HG03045 (cell line): ENCODE measurements at regions not wholly inside any gene's neighbourhood (a gene's known extent, or its start where the extent isn't known, plus 50 kb on each side); places are given as distances from the start of the nearest gene placed in this dataset.

Experiments
- ATAC-seq: cut with Tn5 transposase; IDR thresholded peaks from one replicate; pipeline ENCODE4 v1.9.1; 2021; ENCODE audit warnings: mild to moderate bottlenecking, moderate library complexity; ENCODE audit not compliant: unreplicated experiment

DNA sequence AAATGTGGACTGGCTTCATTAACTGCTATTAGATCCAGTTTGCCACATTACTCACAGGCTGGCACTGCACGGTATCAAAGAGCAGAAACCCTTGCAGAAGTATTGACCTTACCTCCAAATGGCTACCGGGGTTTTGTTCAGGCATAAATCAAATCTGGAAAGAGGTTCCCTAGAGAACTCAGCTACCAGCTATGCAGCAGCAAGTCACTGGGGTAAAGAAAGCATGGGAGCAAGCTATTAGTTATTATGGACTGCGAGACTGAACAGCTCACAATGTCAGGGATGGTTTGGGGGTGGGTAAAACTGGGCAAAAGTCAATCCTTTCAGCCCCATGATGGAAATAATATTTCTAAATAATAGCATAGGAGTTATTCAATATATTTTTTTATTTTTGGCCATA lies 128.1 kb downstream of the FANCF start:
- ATAC-seq = no peak

DNA sequence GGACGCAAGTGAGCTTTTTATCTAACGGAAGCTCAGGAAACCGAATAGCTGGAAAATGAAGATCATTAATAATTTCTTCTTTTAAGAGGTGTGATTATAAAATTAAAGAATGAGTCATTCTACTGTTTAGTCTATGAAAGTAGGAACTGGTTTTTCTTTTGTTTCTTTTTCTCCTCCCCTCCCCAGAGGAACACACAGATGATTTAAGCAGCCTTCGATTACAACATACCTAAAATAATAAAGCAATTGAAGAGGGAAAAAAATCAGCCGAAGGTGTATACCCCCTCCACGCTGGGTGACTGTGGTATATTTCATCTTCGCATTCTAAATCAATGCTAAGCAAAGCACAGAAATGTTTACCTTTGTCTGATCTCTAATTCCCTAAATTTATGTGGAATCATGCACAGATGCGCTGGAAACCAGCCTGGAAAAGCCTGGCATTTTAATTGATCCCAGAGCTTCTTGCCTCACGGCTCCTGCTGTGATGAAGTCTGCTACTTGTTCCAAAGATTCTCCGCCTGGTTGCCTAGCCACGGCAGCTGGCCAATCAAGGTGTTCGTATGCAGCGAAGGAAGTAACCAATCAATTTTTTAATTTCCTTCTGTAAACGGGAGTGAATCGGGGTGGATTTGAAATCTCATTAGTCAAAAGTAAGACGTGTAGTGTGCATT lies 133.9 kb downstream of the FANCF start:
- ATAC-seq = no peak

DNA sequence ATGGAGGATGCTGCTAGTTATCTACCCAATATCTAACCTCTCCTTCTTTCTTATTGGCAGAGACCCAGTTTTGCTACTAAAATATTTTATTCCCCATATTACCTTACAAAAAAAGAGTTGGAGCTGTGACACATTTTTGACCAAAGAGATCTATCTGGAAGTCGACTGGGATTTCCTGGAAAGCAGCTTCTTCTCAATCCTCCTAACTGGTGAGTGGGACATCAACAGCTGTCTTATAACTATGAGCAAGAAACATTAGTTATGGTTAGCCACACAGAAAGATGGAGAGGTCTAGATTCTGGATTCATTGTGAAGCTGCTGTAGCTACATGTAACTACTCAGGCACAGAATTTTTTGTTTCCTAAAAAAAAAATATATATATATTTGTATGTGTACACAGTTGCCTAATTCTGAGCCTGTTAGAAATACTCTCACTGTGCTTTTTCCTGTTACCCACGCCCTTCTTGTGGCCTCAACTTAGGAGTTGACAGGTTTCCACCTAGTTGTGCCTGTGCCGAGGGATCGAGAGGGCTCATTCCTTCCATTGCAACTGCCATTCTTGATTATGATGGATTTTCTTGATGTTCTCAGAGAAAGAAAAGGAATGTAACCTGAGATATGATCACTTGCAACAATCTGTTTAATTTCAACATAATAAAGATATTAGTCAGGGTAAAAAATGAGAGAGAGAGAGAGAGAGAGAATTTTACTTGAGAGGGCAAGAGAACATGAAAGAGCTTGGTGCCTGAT lies 142.0 kb downstream of the SLC17A6 start:
- no peak for ATAC-seq

DNA sequence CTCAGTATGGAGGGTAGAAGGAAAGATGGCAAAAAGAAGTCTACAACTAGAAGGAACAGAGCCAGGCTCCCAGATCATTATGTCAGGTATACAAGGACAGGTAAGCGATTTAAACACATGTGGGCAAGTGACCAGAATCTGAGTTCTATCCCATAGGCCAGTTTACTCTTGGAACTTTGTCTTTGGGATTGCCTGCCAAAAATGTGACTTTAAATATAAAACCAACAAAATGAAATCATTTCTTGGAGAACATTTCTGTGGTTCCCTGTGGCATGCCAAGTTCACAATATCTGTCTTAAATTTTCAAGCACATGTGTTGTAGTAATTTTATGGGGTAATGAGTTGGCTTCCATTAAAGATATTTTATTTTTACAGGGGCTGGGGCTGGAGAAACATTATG lies 141.0 kb downstream of the SLC17A6 start:
- ATAC-seq = no peak

DNA sequence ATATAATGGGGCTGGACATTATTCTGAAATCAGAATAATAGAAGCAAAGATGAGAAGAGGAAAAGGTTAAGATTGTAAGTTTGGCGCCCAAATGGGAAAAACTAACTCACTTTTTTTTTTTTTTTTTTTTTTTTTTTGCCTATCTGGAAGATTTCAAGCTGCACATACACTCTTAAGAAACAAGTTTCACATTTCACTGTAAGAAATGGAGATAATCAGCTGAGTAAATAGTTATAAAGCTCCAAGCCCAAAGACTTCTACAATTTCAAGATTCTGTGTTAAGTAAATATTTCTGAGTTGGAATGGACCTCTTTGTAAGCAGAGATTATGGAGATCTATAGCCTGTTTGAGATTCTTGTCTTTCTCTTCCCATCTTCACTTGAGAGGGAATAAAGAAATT lies 140.0 kb downstream of the SLC17A6 start:
- ATAC-seq = no peak

DNA sequence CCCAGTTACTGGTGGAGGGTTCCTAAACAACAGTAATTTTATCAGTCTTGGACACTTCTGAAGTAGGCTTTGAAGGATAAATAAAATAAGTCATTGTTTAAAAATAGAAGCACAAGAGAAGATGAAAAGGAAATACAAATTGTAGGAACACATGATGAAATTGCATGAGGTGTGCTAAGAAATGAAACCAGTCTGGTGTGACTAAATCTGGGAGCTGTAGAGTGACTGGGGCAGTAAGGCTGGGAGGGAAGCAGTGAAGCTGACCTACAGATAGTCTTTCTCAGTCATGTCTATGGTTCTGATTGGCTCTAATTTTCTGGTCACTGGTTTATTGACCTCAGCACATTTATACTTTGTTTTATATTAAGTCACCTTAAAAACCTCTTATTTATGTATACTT lies 139.1 kb downstream of the SLC17A6 start:
- no peak for ATAC-seq

DNA sequence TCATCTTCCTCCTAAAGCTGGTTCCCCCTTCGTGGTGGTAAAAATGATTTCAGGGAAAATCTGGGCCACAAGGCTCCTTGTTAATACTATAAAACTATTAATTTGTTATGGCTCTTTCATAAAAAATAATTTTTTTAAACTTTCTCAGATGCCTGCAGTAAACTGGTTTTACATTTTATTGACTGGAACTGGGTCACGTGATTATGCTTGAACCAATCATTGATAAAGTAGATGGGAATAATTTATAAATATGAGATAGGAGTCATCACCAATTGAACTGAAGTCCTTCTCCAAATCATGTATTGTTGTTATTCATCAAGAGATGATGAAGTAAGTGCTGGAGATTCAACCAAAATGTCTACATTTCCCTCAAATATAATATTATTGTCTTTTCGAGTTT lies 138.4 kb downstream of the SLC17A6 start:
- ATAC-seq = no peak

DNA sequence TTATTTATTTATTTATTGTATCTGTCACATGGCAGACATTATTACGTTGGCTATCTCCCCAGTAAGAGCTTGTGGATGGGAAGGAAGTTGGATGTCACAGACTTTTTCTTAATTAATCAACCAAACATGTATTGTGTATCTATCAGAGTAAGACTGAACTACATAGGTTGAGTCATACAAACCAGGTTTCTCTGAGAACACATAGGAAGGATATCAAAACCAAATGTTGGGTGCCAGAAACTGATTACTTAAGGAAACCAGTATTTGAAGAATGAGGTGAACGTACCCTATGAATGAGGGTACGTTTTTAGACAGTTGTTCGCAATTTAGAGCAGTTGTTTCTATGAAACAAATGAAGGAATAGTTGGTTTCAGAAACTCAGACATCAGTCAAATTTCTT lies 136.4 kb downstream of the SLC17A6 start:
- ATAC-seq = no peak

DNA sequence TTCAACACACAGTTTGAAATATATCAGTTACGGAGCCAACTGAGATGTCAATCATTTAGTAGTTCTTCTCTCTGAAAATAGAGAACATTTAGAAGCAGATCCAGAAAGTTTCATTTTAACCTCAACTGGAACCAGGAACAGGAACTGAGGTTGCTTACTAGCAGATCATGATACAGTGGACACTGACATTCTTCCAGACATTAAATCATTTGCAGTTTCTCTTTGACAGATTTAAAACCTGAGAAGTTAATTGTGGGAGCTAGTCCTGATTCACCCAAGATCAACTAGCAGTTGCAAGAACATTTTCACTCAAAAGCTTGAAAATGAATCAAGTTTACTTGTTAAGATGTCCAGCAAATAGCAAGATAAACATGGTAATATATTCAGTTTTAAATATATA lies 135.4 kb downstream of the SLC17A6 start:
- ATAC-seq = no peak

DNA sequence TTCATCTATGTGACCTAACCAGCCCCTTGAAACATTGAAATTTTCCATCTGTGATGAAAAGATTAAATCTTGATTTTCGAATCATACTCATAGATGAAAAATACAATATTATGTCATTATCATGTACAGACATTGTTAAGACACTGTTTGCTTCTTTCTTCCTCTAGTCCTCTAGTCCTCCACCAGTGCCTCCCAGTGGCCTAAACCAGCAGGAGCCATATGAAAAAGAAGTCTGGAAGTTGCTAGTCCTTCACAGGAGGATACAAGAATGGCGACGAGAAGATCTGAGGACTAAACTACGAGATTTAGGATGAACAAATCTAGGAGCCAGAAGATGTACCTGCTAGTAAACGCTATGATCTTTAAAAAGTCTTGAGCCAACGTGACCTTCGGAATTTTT lies 134.1 kb downstream of the SLC17A6 start:
- ATAC-seq = no peak

DNA sequence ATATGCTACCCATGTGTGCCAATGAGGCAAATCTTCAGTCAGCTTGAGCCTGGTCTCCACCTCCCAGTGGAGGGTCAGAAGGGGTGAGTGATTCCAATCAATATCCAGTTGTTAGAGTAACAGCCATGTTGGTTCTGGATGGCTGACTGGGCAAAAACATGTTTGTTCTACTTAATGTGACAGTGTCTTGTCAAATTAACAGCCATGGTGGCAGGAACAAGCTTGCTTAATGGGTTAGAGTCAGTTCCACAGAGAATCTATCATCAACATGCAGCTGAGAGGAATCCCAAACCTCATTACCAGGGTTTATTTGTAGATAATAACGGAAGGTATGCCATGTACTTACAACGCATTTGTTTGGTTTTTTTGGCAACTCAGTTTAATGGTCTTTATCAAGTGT lies 133.2 kb downstream of the SLC17A6 start:
- ATAC-seq = no peak

DNA sequence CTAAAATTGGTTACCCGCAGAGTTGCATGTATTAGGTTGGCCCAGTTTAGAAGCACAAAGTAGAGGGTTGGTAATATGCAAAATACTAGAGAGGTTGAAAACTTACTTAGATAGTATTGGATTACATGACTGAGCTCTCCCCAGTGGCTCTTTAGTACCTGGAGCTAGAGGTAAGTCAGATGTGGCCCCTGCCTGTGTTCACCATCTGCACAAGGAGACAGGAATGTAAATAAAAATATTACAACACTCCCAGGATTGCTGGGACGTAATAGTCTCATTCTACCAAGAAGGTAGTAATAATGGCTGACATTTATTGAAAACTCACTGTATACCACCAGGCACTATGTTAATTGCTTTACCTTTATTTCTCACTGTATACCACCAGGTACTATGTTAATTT lies 129.6 kb downstream of the SLC17A6 start:
- ATAC-seq = no peak

DNA sequence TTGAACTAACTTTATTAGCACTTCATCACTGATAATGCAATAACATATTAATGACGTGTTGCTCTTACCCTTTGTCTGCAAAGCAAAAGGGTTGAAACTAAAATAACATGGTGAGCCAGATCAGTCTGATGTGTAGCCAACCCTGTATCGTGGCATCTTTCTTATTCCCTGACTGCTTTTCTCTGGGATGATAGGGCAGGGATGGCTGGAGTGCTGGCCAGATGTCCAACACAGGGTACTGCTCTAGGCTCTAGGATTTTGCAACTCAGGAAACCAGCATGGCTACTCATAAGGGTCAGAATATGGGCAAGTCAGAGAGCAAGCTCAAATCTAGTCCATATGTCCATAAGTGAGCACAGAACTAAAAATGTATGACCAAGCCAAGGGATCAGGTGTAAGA lies 129.1 kb downstream of the SLC17A6 start:
- ATAC-seq = no peak

DNA sequence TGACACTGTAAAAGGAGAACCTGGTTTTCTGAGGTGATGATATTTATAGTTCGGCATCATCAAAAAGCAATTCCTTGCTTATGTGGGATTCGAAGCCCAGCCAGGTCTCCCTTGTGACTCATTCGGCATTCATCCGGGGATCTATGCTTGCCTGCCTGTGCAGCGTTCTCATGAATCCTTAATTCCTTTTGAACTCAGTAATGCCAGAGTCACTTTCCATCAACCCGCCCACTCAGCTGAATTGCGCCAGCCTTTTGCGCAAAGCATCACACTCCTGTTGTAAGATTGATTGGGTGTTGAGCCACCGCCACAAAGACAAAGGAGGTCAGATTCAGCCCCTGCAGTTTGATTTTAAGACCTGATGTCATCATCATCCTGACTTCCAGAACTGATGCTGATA lies 128.6 kb downstream of the SLC17A6 start:
- no peak for ATAC-seq

DNA sequence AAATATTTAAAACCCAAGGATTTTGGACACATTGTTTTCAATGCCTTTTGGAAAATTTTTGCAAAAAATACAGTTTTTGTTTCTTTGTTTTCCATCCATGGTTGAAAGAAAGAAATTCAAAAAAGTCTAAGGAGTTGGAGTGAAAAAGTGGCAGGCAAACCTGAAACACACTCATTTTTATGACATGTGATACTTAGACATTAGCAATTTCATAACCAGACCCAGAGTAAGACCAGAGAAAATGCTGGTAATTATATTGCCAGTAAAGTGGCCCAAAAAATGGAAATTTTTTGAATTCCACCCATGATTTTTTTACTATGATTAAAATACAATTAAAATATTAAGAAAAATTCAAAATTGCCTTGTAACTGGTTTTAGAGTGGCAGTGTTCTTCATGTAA lies 128.2 kb downstream of the SLC17A6 start:
- ATAC-seq = no peak

DNA sequence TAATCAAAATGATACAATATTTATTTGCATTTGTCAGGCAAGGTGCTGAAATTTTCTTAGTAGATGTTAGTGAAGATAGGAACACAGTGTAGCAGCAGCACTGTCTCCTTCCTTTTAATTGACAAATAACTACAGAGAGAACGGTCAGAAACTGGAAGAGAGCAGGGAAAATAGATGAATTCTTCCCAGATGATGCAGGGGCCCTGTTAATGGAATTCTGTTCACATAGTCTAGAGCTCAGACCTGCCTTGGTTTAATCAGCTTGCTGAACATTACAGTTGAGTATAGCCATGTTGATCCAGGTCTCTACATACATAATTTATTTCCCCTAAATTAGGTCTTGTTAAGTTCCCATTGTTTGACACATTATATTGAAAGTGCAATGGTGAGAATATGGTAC lies 127.4 kb downstream of the SLC17A6 start:
- ATAC-seq = no peak

DNA sequence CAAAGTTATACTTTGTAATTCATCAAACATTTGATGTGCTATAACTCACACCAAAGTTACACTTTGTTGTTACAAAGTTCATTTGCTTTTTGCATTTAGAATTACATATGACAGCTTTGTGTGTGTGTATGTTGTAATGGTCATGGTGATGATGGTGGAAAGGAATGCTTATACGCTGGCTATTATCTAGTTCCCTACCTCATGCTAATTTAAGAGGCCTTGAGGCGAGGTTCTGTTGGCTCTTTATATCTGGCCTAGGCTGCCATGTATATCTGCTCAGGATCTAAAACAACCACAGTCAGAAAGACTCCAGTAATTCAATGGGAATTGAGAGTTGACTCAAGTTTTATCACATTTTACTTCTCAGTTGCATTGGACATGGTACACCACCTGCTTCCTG lies 123.4 kb downstream of the SLC17A6 start:
- ATAC-seq = no peak

DNA sequence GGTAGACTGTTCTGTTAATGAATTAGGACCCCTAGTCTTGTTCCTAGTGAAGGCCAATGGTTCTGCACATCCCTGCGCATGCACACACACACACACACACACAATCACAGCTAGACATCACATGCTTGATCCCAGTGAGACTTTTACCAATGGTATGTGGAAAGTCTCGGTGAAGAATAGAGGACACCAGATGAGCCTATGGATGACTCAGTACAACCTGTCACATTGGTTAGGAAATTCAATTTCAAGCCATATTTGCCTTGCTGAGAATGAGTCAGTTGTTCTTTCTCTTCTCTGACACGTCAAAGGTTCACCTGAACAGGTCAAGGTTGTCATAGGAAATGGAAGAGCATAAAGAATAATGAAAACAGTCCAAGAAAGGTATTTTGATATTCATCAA lies 122.0 kb downstream of the SLC17A6 start:
- ATAC-seq = no peak

DNA sequence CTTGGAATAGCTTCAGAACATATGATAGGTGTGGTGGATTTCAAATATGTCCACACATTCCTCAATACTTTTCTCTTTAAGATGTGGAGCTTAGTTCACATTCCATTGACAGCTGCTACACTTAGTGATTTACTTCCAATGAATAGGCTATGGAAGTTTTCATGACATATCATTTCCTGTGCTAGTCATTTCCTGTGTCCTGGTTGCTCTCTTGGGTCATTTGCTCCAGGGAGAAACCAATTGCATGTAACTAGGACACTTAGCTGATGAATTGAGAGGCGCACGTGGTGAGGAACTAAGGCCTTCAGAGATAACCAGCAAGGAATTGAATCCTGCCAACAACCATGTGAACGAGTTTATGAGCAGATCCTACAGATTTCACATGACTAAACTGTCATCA lies 120.9 kb downstream of the SLC17A6 start:
- ATAC-seq = no peak

DNA sequence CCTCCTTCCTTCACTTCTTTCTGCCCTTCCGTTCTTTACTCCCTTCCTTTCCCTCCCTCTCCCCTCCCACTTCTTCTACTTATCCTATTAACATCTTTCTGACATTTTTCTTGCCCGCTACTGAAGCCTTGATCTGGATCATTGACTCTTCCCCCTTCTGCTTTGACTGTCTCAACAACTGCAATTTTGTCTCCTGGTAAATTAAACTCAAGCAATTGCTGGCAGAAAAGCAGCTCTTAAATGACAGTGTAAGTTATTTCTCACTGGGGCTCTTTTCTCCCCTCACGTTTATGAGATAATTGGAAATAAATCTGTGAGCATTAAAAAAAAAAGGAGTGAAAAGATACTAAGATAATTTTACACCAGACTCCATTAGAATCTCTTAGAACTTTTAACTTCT lies 120.0 kb downstream of the SLC17A6 start:
- ATAC-seq = no peak

DNA sequence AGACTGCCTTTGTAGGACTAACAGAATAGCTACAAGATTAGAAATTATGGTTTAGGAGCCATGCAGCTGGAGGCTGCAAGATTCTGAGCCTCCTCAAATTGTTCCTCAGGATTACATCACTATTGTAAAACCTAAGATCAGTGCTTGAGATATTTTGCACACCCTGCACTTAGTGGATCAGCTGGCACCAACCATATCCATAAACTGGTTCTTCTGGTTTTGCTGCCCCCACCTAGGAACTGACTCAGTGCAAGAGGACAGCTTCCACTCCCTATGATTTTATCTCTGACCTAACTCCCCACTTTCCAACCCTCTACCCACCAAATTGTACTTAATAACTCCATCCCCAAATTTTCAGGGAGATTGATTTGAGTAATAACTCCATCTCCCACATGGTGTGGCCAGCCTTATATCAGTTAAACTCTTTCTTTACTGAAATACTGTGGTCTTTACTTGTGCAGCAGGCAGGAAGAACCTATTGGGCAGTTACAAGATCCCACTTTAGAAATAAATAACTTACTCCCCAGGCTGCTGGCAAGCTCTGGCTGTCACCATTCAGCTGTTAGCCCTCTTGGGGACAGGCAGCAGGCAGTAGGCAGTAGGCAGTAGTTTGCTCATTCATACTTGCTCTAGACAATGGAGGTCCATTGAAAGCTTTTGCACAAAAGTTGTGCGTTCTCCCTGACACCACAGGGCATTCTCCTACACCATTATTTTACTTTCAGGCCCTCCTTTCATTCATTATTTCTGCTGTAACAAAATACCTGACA lies 119.0 kb downstream of the SLC17A6 start:
- ATAC-seq = no peak

DNA sequence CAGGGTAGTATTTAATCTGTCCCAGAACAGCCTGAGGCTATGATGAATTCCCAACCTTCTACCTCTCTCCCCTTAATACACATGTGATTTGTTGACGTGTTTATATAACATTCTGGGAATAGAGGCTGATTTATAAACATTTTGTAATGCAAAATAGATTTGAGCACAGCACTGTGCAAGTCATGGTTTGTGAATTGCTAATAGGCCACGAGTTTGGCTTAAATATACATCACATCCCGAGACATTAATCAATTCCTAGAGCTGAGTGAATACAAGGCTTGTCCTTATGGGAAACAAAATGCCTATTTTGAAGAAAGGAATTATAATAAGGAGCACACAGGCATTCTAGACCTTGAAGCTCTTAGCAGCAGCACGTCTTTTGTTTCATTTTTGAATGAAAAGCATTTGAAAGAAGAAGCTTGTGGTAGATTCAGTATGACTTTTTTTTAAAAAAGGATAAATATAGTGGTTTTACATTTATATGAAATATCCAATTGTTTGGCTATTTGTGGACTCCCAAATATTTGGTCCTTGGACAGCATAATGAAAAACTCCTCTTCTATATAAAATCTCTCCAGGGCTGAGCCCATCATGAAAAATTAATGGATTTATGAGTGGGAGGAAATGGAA lies 116.4 kb downstream of the SLC17A6 start:
- no peak for ATAC-seq
